GM23248 (cell line): ENCODE measurements at regions not wholly inside any gene's neighbourhood (a gene's known extent, or its start where the extent isn't known, plus 50 kb on each side); places are given as distances from the start of the nearest gene placed in this dataset.

Source experiments
- DNase-seq: peaks from one replicate; pipeline ENCODE4 v3.0.0-alpha.2; 2015
- H2AFZ ChIP-seq: fragments of 200-600 bp; sonication (generic); 2 replicates; pipeline ENCODE4 v1.6.1; 2016; ENCODE audit warnings: antibody characterized with exemption
- H3F3A ChIP-seq: fragments of 200-600 bp; sonication (generic); 2 replicates; pipeline ENCODE4 v1.6.1; 2016; ENCODE audit warnings: mild to moderate bottlenecking, antibody characterized with exemption, mixed run types; ENCODE audit not compliant: insufficient read depth
- H3K27ac ChIP-seq: fragments of 200-600 bp; sonication (generic); 2 replicates; pipeline ENCODE4 v1.5.1; 2016; ENCODE audit warnings: mild to moderate bottlenecking
- H3K27me3 ChIP-seq: fragments of 200-600 bp; sonication (generic); replicated peaks from 2 replicates; pipeline ENCODE4 v1.6.1; 2016; ENCODE audit warnings: mild to moderate bottlenecking; ENCODE audit not compliant: insufficient read depth
- H3K36me3 ChIP-seq: fragments of 200-600 bp; sonication (generic); 2 replicates; pipeline ENCODE4 v1.6.1; 2016; ENCODE audit warnings: low read depth, mild to moderate bottlenecking
- H3K4me1 ChIP-seq: fragments of 200-600 bp; sonication (generic); 2 replicates; pipeline ENCODE4 v1.6.1; 2016; ENCODE audit warnings: mild to moderate bottlenecking; ENCODE audit not compliant: insufficient read depth
- H3K4me2 ChIP-seq: fragments of 200-600 bp; sonication (generic); one replicate; pipeline ENCODE4 v1.6.1; 2016; ENCODE audit warnings: mild to moderate bottlenecking; ENCODE audit not compliant: unreplicated experiment
- H3K4me3 ChIP-seq: fragments of 200-600 bp; sonication (generic); 2 replicates; pipeline ENCODE4 v1.5.1; 2016; ENCODE audit warnings: mild to moderate bottlenecking
- H3K79me2 ChIP-seq: fragments of 200-600 bp; sonication (generic); 2 replicates; pipeline ENCODE4 v1.6.1; 2016; ENCODE audit warnings: mild to moderate bottlenecking; ENCODE audit not compliant: insufficient read depth
- H3K9ac ChIP-seq: fragments of 200-600 bp; sonication (generic); 2 replicates; pipeline ENCODE4 v1.6.1; 2016; ENCODE audit warnings: mild to moderate bottlenecking
- H3K9me2 ChIP-seq: fragments of 200-600 bp; sonication (generic); 2 replicates; pipeline ENCODE4 v1.6.1; 2016; ENCODE audit warnings: mixed run types, mild to moderate bottlenecking, moderate library complexity; ENCODE audit not compliant: insufficient read depth
- H3K9me3 ChIP-seq: fragments of 200-600 bp; sonication (generic); one replicate; pipeline ENCODE4 v1.6.1; 2017; ENCODE audit warnings: low read depth
- H4K20me1 ChIP-seq: fragments of 200-600 bp; sonication (generic); 2 replicates; pipeline ENCODE4 v1.6.0; 2016; ENCODE audit not compliant: insufficient read depth
- EZH2 ChIP-seq: fragments of 200-600 bp; sonication (generic); IDR thresholded peaks from 2 replicates; pipeline ENCODE4 v1.6.1; 2018; ENCODE audit warnings: antibody characterized with exemption, mild to moderate bottlenecking; ENCODE audit not compliant: insufficient read depth, poor library complexity, severe bottlenecking
- EZH2phosphoT487 ChIP-seq: fragments of 200-600 bp; sonication (generic); IDR thresholded peaks from 2 replicates; pipeline ENCODE4 v1.6.1; 2018; ENCODE audit warnings: antibody characterized with exemption, moderate library complexity, mild to moderate bottlenecking, low read depth; ENCODE audit not compliant: insufficient read depth
- WGBS, 2 experiments: methylation state at CpG; one replicate each; pipeline ENCODE4 v1.1.6; 2015 to 2017; ENCODE audit warnings: low lambda C conversion rate in 2 of 2, low coverage in 1 of 2; ENCODE audit errors: missing lambda C conversion rate in 2 of 2; 5-methylcytosine and 5-hydroxymethylcytosine counted together
- in situ Hi-C: fragments of 300-500 bp; cut with MboI; formaldehyde crosslinking; loops from 2 replicates; pipeline ENCODE4 v1.15.0; 2020

GRCh38 chr17:72588561-72588960, 467.7 kb downstream of the SOX9 start:
- Histone ChIP-seq H3K9me2 (no peaks in the 10 kb centered on the region), H3K27me3 (no peaks in the 10 kb centered on the region), H3K9ac (no peak overlapping the region), H3K79me2 (peaks cover 77% of the 10 kb centered on the region), H3K9me3 (no peaks in the 10 kb centered on the region), H3K36me3 (no peaks in the 10 kb centered on the region), H3K4me1 (peaks cover 14% of the 10 kb centered on the region), H4K20me1 (no peaks in the 10 kb centered on the region), H3F3A (0 out of 2 replicates have a peak, but pooled peaks cover 3% of the 10 kb centered on the region), H2AFZ (no peak overlapping the region), H3K4me3 (no peak overlapping the region), H3K27ac (no peak overlapping the region), H3K4me2 (no peak overlapping the region)
- no peak for DNase-seq
- WGBS, 2 experiments, result 85 to 90% methylated on average over 7 of the region's 7 CpGs
- TF ChIP-seq EZH2phosphoT487, result no peak
- TF ChIP-seq EZH2, result no peak
- in situ Hi-C loops, result loop anchor here (25.0 kb wide), 1 partner anchor 774 kb away; no protein-coding TSS in a partner anchor

DNA sequence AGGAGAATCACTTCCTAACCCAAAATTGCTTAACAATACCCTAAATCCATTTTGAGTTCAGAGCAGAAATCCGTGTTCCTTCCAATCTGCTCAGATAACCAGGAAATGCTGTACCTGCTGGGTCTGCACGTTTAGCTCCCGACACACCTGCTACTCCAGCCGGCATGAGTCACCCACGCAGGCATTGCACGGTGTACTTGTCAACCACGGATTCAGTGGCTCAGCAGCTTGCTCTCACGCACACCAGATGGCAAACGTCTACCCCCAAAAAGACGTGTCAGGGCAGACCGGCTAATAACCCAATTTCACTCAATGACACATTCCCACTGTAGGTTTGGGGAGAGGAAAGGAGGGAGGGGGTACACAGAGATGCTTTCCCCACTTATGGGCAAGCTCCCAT, 468.1 kb downstream of the SOX9 start:
- in situ Hi-C loops, result loop anchor here (25.0 kb wide), 1 partner anchor 773 kb away; no protein-coding TSS in a partner anchor
- no peak for TF ChIP-seq EZH2phosphoT487
- no peak for TF ChIP-seq EZH2
- no peaks in the 10 kb centered on the region for H3K9me2 ChIP-seq
- no peaks in the 10 kb centered on the region for H3K36me3 ChIP-seq
- H3K27me3 ChIP-seq, result no peaks in the 10 kb centered on the region
- no peaks in the 10 kb centered on the region for H3K9me3 ChIP-seq
- H4K20me1 ChIP-seq, result no peaks in the 10 kb centered on the region
- 87 to 91% methylated on average over 11 of the region's 11 CpGs for WGBS, 2 experiments
- H3K4me2 ChIP-seq, result no peak overlapping the region
- H3K9ac ChIP-seq, result no peak overlapping the region
- no peak for DNase-seq
- peaks cover 73% of the 10 kb centered on the region for H3K79me2 ChIP-seq
- no peak overlapping the region for H2AFZ ChIP-seq
- no peak overlapping the region for H3K27ac ChIP-seq
- no peak overlapping the region for H3K4me3 ChIP-seq
- 0 out of 2 replicates have a peak, but pooled peaks cover 3% of the 10 kb centered on the region for H3F3A ChIP-seq
- H3K4me1 ChIP-seq, result peaks cover 14% of the 10 kb centered on the region

DNA sequence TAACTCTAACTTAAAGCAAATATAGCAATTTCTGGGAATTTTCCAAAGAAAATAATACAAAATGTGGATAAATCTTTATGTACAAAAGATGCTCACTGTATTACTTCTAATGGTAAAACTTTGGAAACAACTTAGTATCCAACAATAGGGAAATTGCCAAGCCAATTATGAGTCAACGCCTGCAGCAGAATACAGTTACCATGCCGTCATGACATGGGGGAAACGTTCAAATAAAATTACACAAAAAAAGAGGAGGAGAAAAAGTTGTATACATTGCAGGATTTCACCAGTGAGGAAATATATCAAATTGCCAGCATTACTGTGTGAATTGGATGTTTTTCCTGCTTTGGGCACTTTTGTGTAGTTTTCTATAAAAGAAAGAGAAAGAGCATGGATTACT, 469.6 kb downstream of the SOX9 start:
- Histone ChIP-seq H4K20me1 (no peaks in the 10 kb centered on the region), H2AFZ (0 out of 2 replicates have a peak overlapping the region, but pooled peaks have one; percentile 15), H3K9me3 (no peaks in the 10 kb centered on the region), H3K36me3 (no peaks in the 10 kb centered on the region), H3F3A (0 out of 2 replicates have a peak, but pooled peaks cover 3% of the 10 kb centered on the region), H3K27me3 (no peaks in the 10 kb centered on the region), H3K4me2 (peak overlapping the region; percentile 72), H3K79me2 (peaks cover 63% of the 10 kb centered on the region), H3K9me2 (no peaks in the 10 kb centered on the region), H3K27ac (peak overlapping the region; percentile 27; the same call in 1 of the 2 replicates), H3K9ac (peak overlapping the region; percentile 79), H3K4me3 (peak overlapping the region; percentile 81), H3K4me1 (peaks cover 14% of the 10 kb centered on the region)
- DNase-seq, result peak; percentile 92
- no peak for TF ChIP-seq EZH2phosphoT487
- in situ Hi-C loops, result loop anchor here (25.0 kb wide), 1 partner anchor 772 kb away; no protein-coding TSS in a partner anchor
- WGBS, 2 experiments, result 1 to 2% methylated on average over 3 of the region's 3 CpGs

DNA sequence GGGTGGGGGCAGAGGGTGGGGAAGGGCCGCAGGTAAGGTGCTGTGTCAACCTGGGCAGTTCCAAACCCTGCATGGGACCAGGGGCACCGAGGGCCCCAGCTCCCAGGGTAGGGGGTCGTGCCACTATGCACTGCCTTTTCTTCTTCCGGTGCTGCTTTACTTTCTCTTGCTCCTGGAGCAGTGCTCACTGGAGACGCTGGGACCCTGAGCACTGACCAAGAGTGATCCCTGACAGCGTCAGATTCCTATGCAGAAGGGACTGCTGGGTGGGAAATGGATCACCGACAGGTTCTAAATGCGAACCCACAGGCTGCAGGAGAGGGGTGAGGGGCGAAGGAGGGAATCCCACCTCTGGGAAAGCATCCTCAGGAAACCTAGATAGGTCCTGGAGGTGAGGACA, 470.1 kb downstream of the SOX9 start:
- DNase-seq, result no peak
- in situ Hi-C loops, result loop anchor here (25.0 kb wide), 1 partner anchor 771 kb away; no protein-coding TSS in a partner anchor
- H3K4me1 ChIP-seq, result peaks cover 14% of the 10 kb centered on the region
- H3K79me2 ChIP-seq, result peaks cover 58% of the 10 kb centered on the region
- H4K20me1 ChIP-seq, result no peaks in the 10 kb centered on the region
- H3K9me2 ChIP-seq, result no peaks in the 10 kb centered on the region
- 0 out of 2 replicates have a peak overlapping the region, but pooled peaks have one; percentile 27 for H3K27ac ChIP-seq
- 44 to 48% methylated on average over 9 of the region's 9 CpGs for WGBS, 2 experiments
- no peaks in the 10 kb centered on the region for H3K36me3 ChIP-seq
- peak overlapping the region; percentile 72 for H3K4me2 ChIP-seq
- H3K4me3 ChIP-seq, result peak overlapping the region; percentile 81
- TF ChIP-seq EZH2phosphoT487 (no peak), EZH2 (no peak)
- peak overlapping the region; percentile 79 for H3K9ac ChIP-seq
- no peaks in the 10 kb centered on the region for H3K27me3 ChIP-seq
- 0 out of 2 replicates have a peak overlapping the region, but pooled peaks have one; percentile 15 for H2AFZ ChIP-seq
- H3F3A ChIP-seq, result 0 out of 2 replicates have a peak, but pooled peaks cover 3% of the 10 kb centered on the region
- no peaks in the 10 kb centered on the region for H3K9me3 ChIP-seq
